ENCODE measurements at regions not wholly inside any gene's neighbourhood (a gene's known extent, or its start where the extent isn't known, plus 50 kb on each side); places are given as distances from the start of the nearest gene placed in this dataset.

- H3K4me3 ChIP-seq (ENCODE audit: low read depth, low read length, poor library complexity, severe bottlenecking): no peak overlapping the region
- no peaks in the 10 kb centered on the region for H3K9me3 ChIP-seq (ENCODE audit: low read length)
- no peaks in the 10 kb centered on the region for H3K4me1 ChIP-seq (ENCODE audit: insufficient read depth, low read length, poor library complexity, severe bottlenecking)
- H2AFZ ChIP-seq (ENCODE audit: low read length): no peak overlapping the region
- no peak for DNase-seq (ENCODE audit: low spot score)
- H3K4me2 ChIP-seq (ENCODE audit: low read length): no peak overlapping the region
- ChIA-PET CTCF (ENCODE audit: unreplicated experiment) (no interaction called here), POLR2A (interaction anchor here (0.7 kb wide), 1 partner anchor 1524 kb away, joined by 4 read pairs; no protein-coding TSS in a partner anchor)
- H3K27ac ChIP-seq (ENCODE audit: low read depth, low read length, poor library complexity, severe bottlenecking): no peak overlapping the region
- no peaks in the 10 kb centered on the region for H4K20me1 ChIP-seq (ENCODE audit: insufficient read depth, low read length)
- no peaks in the 10 kb centered on the region for H3K9me2 ChIP-seq (ENCODE audit: insufficient read depth, low read length)
- no TSS peak for BruUV-seq (replicated peaks)
- intact Hi-C loops (cut with micrococcal nuclease; ENCODE audit: unreplicated experiment): no loop called here
- no peak for TF ChIP-seq EZH2phosphoT487 (IDR thresholded peaks at IDR 0.05; ENCODE audit: borderline replicate concordance, low read depth, low read length)
- TF ChIP-seq CTCF (conservative IDR thresholded peaks at IDR 0.05; ENCODE audit: low read length): no peak
- no peaks in the 10 kb centered on the region for H3K36me3 ChIP-seq (ENCODE audit: insufficient read depth, low read length)
- H3K79me2 ChIP-seq (ENCODE audit: insufficient read depth, low read depth, low read length): no peaks in the 10 kb centered on the region
Measured at GRCh38 chr2:193114827-193115226, 920.1 kb upstream of the TMEFF2 start.

- intact Hi-C loops (cut with micrococcal nuclease; ENCODE audit: unreplicated experiment): no loop called here
- DNase-seq (ENCODE audit: low spot score): no peak
- BruUV-seq (replicated peaks): no TSS peak
- Histone ChIP-seq H3K4me2 (ENCODE audit: low read length) (no peak overlapping the region), H3K4me1 (ENCODE audit: insufficient read depth, low read length, poor library complexity, severe bottlenecking) (no peaks in the 10 kb centered on the region), H3K36me3 (ENCODE audit: insufficient read depth, low read length) (no peaks in the 10 kb centered on the region), H3K4me3 (ENCODE audit: low read depth, low read length, poor library complexity, severe bottlenecking) (no peak overlapping the region), H2AFZ (ENCODE audit: low read length) (no peak overlapping the region), H3K9me2 (ENCODE audit: insufficient read depth, low read length) (no peaks in the 10 kb centered on the region), H3K9me3 (ENCODE audit: low read length) (no peaks in the 10 kb centered on the region), H3K79me2 (ENCODE audit: insufficient read depth, low read depth, low read length) (no peaks in the 10 kb centered on the region), H4K20me1 (ENCODE audit: insufficient read depth, low read length) (no peaks in the 10 kb centered on the region), H3K27ac (ENCODE audit: low read depth, low read length, poor library complexity, severe bottlenecking) (no peak overlapping the region)
- ChIA-PET CTCF (ENCODE audit: unreplicated experiment) (no interaction called here), POLR2A (no interaction called here)
- TF ChIP-seq EZH2phosphoT487 (IDR thresholded peaks at IDR 0.05; ENCODE audit: borderline replicate concordance, low read depth, low read length): no peak
- TF ChIP-seq CTCF (conservative IDR thresholded peaks at IDR 0.05; ENCODE audit: low read length): no peak
Measured at GRCh38 chr2:193112986-193113385, 918.3 kb upstream of the TMEFF2 start.

- no peak for DNase-seq (ENCODE audit: low spot score)
- CTCF ChIA-PET (ENCODE audit: unreplicated experiment): no interaction called here
Measured at GRCh38 chr2:193103064-193103463, 908.3 kb upstream of the TMEFF2 start.

More at GRCh38 chr2:193103064-193103463, 908.3 kb upstream of the TMEFF2 start:
- no peaks in the 10 kb centered on the region for H3K4me1 ChIP-seq (ENCODE audit: insufficient read depth, low read length, poor library complexity, severe bottlenecking)
- H3K4me3 ChIP-seq (ENCODE audit: low read depth, low read length, poor library complexity, severe bottlenecking): no peak overlapping the region
- H4K20me1 ChIP-seq (ENCODE audit: insufficient read depth, low read length): no peaks in the 10 kb centered on the region
- no peak overlapping the region for H3K4me2 ChIP-seq (ENCODE audit: low read length)
- BruUV-seq (replicated peaks): no TSS peak
- TF ChIP-seq EZH2phosphoT487 (IDR thresholded peaks at IDR 0.05; ENCODE audit: borderline replicate concordance, low read depth, low read length) (no peak), CTCF (conservative IDR thresholded peaks at IDR 0.05; ENCODE audit: low read length) (no peak)
- intact Hi-C loops (cut with micrococcal nuclease; ENCODE audit: unreplicated experiment): no loop called here
- no peaks in the 10 kb centered on the region for H3K79me2 ChIP-seq (ENCODE audit: insufficient read depth, low read depth, low read length)
- H3K9me2 ChIP-seq (ENCODE audit: insufficient read depth, low read length): no peaks in the 10 kb centered on the region
- H3K36me3 ChIP-seq (ENCODE audit: insufficient read depth, low read length): no peaks in the 10 kb centered on the region
- no peak overlapping the region for H2AFZ ChIP-seq (ENCODE audit: low read length)
- no peaks in the 10 kb centered on the region for H3K9me3 ChIP-seq (ENCODE audit: low read length)
- no peak overlapping the region for H3K27ac ChIP-seq (ENCODE audit: low read depth, low read length, poor library complexity, severe bottlenecking)
- POLR2A ChIA-PET: no interaction called here
